ENCODE measurements at regions not wholly inside any gene's neighbourhood (a gene's known extent, or its start where the extent isn't known, plus 50 kb on each side); places are given as distances from the start of the nearest gene placed in this dataset.

DNA sequence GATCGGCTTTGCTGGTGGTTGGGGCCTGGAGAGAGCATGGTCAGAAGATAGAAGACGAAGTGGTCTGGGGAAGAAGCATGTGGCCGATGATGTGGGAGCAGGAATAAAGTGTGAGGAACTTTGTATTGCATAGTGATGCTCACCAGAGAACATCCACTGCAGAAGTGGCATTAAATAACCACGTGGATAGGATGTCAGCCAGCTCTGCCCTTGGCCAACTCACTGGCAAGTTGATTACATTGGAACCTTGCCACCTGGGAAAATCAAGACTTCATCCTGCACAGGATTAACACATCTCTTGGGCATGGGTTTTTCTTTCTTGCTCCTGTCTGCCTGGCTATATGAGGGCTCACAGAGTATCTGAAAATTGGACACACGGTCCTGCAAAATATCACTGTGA lies 217.4 kb downstream of the DMRT2 start:
- Histone ChIP-seq H3K9me3 (no peaks in the 10 kb centered on the region), H3K27ac (no peak overlapping the region), H3K36me3 (no peaks in the 10 kb centered on the region), H3K4me3 (no peak overlapping the region), H3K27me3 (no peaks in the 10 kb centered on the region), H3K4me1 (no peaks in the 10 kb centered on the region)
- in situ Hi-C loops (cut with MboI; ENCODE audit: low pct_ligation_motif_present in 1 of 4, low pct_unique_long_range_greater_than_20kb in 1 of 4, low sequenced_read_pairs in 3 of 4), result no loop called here
- 48 to 65% methylated on average over 4 to 5 of the region's 5 CpGs for WGBS, 2 donors (ENCODE audit: low coverage in 1 of 2)
- TF ChIP-seq POLR2A (IDR thresholded peaks at IDR 0.05) (no peak), CTCF (IDR thresholded peaks at IDR 0.05) (no peak), POLR2AphosphoS5 (IDR thresholded peaks at IDR 0.05) (no peak), EP300 (IDR thresholded peaks at IDR 0.05; ENCODE audit: low read depth) (no peak)
- intact Hi-C loops (cut with DNase I; ENCODE audit: low total_unique reads), result no loop called here
- no peak for DNase-seq

DNA sequence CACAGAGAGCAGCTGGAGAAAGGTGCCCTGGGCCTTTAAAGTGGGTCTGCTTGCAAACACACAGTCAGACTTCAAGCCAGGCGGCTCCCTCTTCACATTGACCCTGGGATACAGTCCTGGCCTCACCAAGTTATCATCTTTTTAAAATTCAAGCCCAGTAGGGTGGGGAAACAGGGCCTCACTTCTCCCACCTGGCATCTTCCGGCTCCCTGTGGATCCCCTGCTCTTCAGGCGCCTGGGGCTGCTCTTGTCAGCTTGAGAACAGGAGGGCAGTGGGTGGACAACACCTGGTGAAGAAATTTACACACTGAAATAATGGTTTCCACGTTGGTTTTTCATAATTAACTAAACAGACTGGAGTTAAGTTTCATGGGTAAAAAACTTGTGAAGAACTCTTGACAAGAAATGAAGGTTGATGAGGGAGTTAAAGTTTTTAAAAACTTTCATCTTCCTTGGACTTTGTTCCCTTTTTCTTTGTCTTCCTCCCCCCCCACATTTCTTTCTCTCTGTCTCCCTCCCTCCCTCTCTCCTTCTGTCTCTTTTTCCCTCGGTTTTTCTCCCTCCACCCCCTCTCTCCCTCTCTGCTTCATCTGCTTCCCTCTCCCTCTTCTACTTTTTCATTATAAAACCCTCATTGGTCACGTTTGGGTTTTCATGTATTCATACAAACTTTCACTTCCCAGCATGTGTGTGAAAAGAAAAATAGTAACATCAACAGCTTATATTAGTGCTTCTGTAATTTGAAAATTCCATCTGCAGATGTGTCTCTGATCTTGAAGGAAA lies 219.6 kb downstream of the DMRT2 start:
- intact Hi-C loops (cut with DNase I; ENCODE audit: low total_unique reads), result no loop called here
- no peaks in the 10 kb centered on the region for H3K36me3 ChIP-seq
- no peak overlapping the region for H3K4me3 ChIP-seq
- no peak overlapping the region for H3K27ac ChIP-seq
- TF ChIP-seq CTCF (IDR thresholded peaks at IDR 0.05) (no peak), EP300 (IDR thresholded peaks at IDR 0.05; ENCODE audit: low read depth) (no peak), POLR2AphosphoS5 (IDR thresholded peaks at IDR 0.05) (no peak), POLR2A (IDR thresholded peaks at IDR 0.05) (no peak)
- in situ Hi-C loops (cut with MboI; ENCODE audit: low pct_ligation_motif_present in 1 of 4, low pct_unique_long_range_greater_than_20kb in 1 of 4, low sequenced_read_pairs in 3 of 4), result no loop called here
- 58 to 72% methylated on average over 4 to 6 of the region's 6 CpGs for WGBS, 2 donors (ENCODE audit: low coverage in 1 of 2)
- no peaks in the 10 kb centered on the region for H3K4me1 ChIP-seq
- no peaks in the 10 kb centered on the region for H3K27me3 ChIP-seq
- no peaks in the 10 kb centered on the region for H3K9me3 ChIP-seq
- no peak for DNase-seq

- no peaks in the 10 kb centered on the region for H3K9me3 ChIP-seq
- H3K27ac ChIP-seq, result no peak overlapping the region
- no peaks in the 10 kb centered on the region for H3K36me3 ChIP-seq
- H3K27me3 ChIP-seq, result no peaks in the 10 kb centered on the region
- intact Hi-C loops (cut with DNase I; ENCODE audit: low total_unique reads) (no loop called here), in situ Hi-C loops (cut with MboI; ENCODE audit: low pct_ligation_motif_present in 1 of 4, low pct_unique_long_range_greater_than_20kb in 1 of 4, low sequenced_read_pairs in 3 of 4) (no loop called here)
- 58 to 63% methylated on average over 2 of the region's 2 CpGs for WGBS, 2 donors (ENCODE audit: low coverage in 1 of 2)
- no peaks in the 10 kb centered on the region for H3K4me1 ChIP-seq
- DNase-seq, result no peak
- no peak overlapping the region for H3K4me3 ChIP-seq
- TF ChIP-seq EP300 (IDR thresholded peaks at IDR 0.05; ENCODE audit: low read depth), result no peak
- TF ChIP-seq CTCF (IDR thresholded peaks at IDR 0.05), result no peak
- no peak for TF ChIP-seq POLR2A (IDR thresholded peaks at IDR 0.05)
- no peak for TF ChIP-seq POLR2AphosphoS5 (IDR thresholded peaks at IDR 0.05)
Observed at GRCh38 chr9:1271367-1271766, 221.2 kb downstream of the DMRT2 start.

DNA sequence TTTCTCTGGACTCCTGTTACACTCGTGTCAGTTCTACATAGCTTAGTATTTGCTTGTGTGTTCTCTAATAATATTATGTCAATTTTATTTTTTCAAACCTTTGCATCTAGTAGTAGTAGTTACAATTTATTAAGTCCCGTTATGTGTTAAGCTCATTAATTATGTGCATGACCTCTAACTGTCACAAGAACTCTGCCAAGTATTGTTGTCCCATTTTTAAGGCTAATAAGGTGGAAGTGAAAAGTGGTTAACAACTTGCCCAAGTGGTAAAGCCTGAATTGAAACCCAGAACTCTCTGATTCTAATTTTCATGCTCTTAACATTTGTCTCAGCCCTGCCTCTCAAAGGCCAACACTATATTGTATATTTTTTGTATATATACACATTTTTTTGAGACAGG lies 221.6 kb downstream of the DMRT2 start:
- no peaks in the 10 kb centered on the region for H3K36me3 ChIP-seq
- no peak for DNase-seq
- H3K4me3 ChIP-seq, result no peak overlapping the region
- H3K4me1 ChIP-seq, result no peaks in the 10 kb centered on the region
- intact Hi-C loops (cut with DNase I; ENCODE audit: low total_unique reads) (no loop called here), in situ Hi-C loops (cut with MboI; ENCODE audit: low pct_ligation_motif_present in 1 of 4, low pct_unique_long_range_greater_than_20kb in 1 of 4, low sequenced_read_pairs in 3 of 4) (no loop called here)
- WGBS, 2 donors (ENCODE audit: low coverage in 1 of 2), result 74 to 75% methylated on average over 2 of the region's 2 CpGs
- no peaks in the 10 kb centered on the region for H3K9me3 ChIP-seq
- H3K27me3 ChIP-seq, result no peaks in the 10 kb centered on the region
- H3K27ac ChIP-seq, result no peak overlapping the region
- TF ChIP-seq POLR2AphosphoS5 (IDR thresholded peaks at IDR 0.05) (no peak), CTCF (IDR thresholded peaks at IDR 0.05) (no peak), POLR2A (IDR thresholded peaks at IDR 0.05) (no peak), EP300 (IDR thresholded peaks at IDR 0.05; ENCODE audit: low read depth) (no peak)

Measured in transverse colon (tissue), 4 donors.